OCI-LY3 (cell line): ENCODE measurements at regions not wholly inside any gene's neighbourhood (a gene's known extent, or its start where the extent isn't known, plus 50 kb on each side); places are given as distances from the start of the nearest gene placed in this dataset.

Source experiments
- H2AFZ ChIP-seq: fragments of 200-600, 300-600 bp; shearing (Covaris generic); 2 replicates; pipeline ENCODE4 v1.6.0; 2014; ENCODE audit warnings: antibody characterized with exemption, low read depth, low read length
- H3K27ac ChIP-seq: fragments of 200-600, 300-600 bp; sonication (generic); 2 replicates; pipeline ENCODE4 v1.5.1; 2014; ENCODE audit warnings: mild to moderate bottlenecking, low read length, moderate library complexity, mixed read lengths
- H3K27me3 ChIP-seq: fragments of 200-600, 300-600 bp; sonication (generic); 2 replicates; pipeline ENCODE4 v1.6.1; 2014; ENCODE audit warnings: low read depth, low read length, mixed read lengths
- H3K36me3 ChIP-seq: fragments of 200-600, 300-600 bp; sonication (generic); replicated peaks from 2 replicates; pipeline ENCODE3; 2014; ENCODE audit warnings: low read depth, low read length, mixed read lengths
- H3K4me1 ChIP-seq: fragments of 300-600, 200-600 bp; sonication (generic); 2 replicates; pipeline ENCODE4 v1.6.1; 2014; ENCODE audit warnings: low read length, mixed read lengths
- H3K4me2 ChIP-seq: fragments of 200-600, 300-600 bp; sonication (generic); 2 replicates; pipeline ENCODE4 v1.6.1; 2014; ENCODE audit warnings: low read length, mixed read lengths
- H3K4me3 ChIP-seq: fragments of 300-600, 200-600 bp; sonication (generic); 2 replicates; pipeline ENCODE4 v1.5.1; 2014; ENCODE audit warnings: antibody characterized with exemption, mild to moderate bottlenecking, low read length, moderate library complexity
- H3K79me2 ChIP-seq: fragments of 300-600, 200-600 bp; shearing (Covaris generic); 2 replicates; pipeline ENCODE4 v1.6.1; 2014; ENCODE audit warnings: mild to moderate bottlenecking, low read length, mixed read lengths
- H3K9ac ChIP-seq: fragments of 300-600, 200-600 bp; shearing (Covaris generic); 2 replicates; pipeline ENCODE4 v1.6.0; 2014; ENCODE audit warnings: mild to moderate bottlenecking, low read length, moderate library complexity
- H3K9me3 ChIP-seq: fragments of 200-600, 300-600 bp; shearing (Covaris generic); 2 replicates; pipeline ENCODE4 v1.6.1; 2014; ENCODE audit warnings: low read length, mixed read lengths; ENCODE audit not compliant: insufficient read depth
- H4K20me1 ChIP-seq: fragments of 200-600, 300-600 bp; sonication (generic); 2 replicates; pipeline ENCODE4 v1.6.1; 2016; ENCODE audit warnings: low read length, mixed read lengths; ENCODE audit not compliant: insufficient read depth
- EZH2phosphoT487 ChIP-seq: fragments of 200-600 bp; shearing (Covaris generic); IDR thresholded peaks from 2 replicates; pipeline ENCODE4 v1.6.1; 2018; ENCODE audit warnings: antibody characterized with exemption, mixed run types, low read depth
- TF ChIP-seq, protein P1 (sequence below): fragments of 200-600, 300-600 bp; sonication (generic); IDR thresholded peaks from 2 replicates; pipeline ENCODE4 v1.5.1; 2014; ENCODE audit warnings: antibody characterized with exemption, low read length, low read depth

DNA sequence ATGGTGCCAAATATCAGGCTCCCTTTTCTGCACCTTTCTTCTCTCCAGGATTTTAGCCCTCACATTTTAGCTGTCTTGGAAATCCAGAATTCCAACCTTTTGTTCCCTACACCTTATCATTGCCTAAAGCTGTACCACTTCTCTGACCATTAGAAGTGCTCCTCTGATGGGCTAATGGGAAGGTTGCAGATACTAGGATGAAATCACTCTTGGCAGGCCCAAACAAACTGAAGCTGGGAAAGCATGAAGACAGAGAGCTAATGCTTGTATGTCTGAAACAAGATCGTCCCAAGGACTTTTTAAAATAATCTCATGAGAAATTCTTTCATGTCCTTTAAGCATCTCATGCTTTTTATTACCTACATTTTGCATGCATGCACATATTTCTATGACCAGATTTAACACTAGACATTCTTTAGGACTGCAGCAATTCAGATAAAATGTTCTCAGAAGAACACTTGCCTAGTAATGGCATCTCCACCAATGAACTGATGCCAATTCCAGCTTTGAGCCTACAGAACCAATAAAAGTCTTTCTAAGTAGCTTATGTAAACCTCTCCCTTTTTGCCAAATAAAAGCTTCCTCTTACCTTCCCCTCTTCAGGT is 98.4 kb upstream of the OSR1 start:
- no peak for TF ChIP-seq EZH2phosphoT487
- TF ChIP-seq, protein P1, sequence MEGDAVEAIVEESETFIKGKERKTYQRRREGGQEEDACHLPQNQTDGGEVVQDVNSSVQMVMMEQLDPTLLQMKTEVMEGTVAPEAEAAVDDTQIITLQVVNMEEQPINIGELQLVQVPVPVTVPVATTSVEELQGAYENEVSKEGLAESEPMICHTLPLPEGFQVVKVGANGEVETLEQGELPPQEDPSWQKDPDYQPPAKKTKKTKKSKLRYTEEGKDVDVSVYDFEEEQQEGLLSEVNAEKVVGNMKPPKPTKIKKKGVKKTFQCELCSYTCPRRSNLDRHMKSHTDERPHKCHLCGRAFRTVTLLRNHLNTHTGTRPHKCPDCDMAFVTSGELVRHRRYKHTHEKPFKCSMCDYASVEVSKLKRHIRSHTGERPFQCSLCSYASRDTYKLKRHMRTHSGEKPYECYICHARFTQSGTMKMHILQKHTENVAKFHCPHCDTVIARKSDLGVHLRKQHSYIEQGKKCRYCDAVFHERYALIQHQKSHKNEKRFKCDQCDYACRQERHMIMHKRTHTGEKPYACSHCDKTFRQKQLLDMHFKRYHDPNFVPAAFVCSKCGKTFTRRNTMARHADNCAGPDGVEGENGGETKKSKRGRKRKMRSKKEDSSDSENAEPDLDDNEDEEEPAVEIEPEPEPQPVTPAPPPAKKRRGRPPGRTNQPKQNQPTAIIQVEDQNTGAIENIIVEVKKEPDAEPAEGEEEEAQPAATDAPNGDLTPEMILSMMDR: no peak
- H3K27me3 ChIP-seq: no peaks in the 10 kb centered on the region
- no peaks in the 10 kb centered on the region for H3K4me1 ChIP-seq
- no peak overlapping the region for H3K4me3 ChIP-seq
- H3K4me2 ChIP-seq: no peak overlapping the region
- H3K9me3 ChIP-seq: 0 out of 2 replicates have a peak, but pooled peaks cover 6% of the 10 kb centered on the region
- no peak overlapping the region for H3K27ac ChIP-seq
- H3K36me3 ChIP-seq: no peaks in the 10 kb centered on the region
- H2AFZ ChIP-seq: no peak overlapping the region
- no peak overlapping the region for H3K9ac ChIP-seq
- no peaks in the 10 kb centered on the region for H3K79me2 ChIP-seq
- H4K20me1 ChIP-seq: no peaks in the 10 kb centered on the region

DNA sequence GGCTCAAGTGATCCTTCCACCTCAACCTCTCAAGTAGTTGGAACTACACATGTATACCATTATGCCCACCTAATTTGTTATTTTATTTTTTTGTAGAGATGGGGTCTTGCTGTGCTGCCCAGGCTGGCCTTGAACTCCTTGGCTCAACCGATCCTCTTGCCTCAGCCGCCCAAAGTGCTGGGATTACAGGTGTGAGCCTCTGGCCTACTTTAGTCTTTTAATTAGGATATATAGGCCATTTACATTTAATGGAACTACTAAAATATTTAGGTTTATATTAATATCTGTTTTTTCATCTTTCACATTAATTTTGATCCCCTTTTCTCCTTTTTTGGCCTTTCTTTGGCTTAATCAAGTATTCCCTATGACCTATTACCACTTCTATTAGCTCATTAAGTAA is 95.7 kb upstream of the OSR1 start:
- Histone ChIP-seq H3K9ac (no peak overlapping the region), H3K27me3 (no peaks in the 10 kb centered on the region; the same call in 1 of the 2 replicates), H3K4me1 (no peaks in the 10 kb centered on the region), H3K36me3 (no peaks in the 10 kb centered on the region), H3K9me3 (0 out of 2 replicates have a peak, but pooled peaks cover 6% of the 10 kb centered on the region), H4K20me1 (no peaks in the 10 kb centered on the region), H3K4me3 (no peak overlapping the region), H2AFZ (no peak overlapping the region), H3K27ac (no peak overlapping the region), H3K79me2 (no peaks in the 10 kb centered on the region), H3K4me2 (no peak overlapping the region)
- TF ChIP-seq EZH2phosphoT487: no peak
- TF ChIP-seq, protein P1: no peak

DNA sequence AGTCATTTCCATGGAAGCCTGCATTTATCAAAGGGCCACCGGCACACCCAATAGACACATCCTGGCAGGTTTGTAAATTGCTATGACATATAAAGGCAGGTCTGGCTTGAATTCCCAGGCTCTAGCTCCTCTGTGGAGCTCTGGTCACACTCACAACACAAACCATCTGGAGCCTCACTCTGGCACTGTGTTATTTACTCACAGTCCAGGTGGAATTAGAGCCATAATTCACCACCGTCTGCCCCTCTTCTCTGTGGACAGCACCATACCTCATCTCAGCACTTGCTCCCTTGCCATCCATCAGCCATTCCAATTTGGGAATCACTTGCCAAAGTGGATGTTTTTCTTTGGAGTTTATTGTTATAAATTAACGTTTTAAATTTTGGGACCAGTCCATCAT is 84.3 kb upstream of the OSR1 start:
- no peak overlapping the region for H3K9ac ChIP-seq
- no peaks in the 10 kb centered on the region for H3K36me3 ChIP-seq
- no peaks in the 10 kb centered on the region for H3K4me1 ChIP-seq
- H3K4me3 ChIP-seq: no peak overlapping the region
- H3K27me3 ChIP-seq: no peaks in the 10 kb centered on the region
- H4K20me1 ChIP-seq: no peaks in the 10 kb centered on the region
- no peaks in the 10 kb centered on the region for H3K79me2 ChIP-seq
- H3K4me2 ChIP-seq: no peak overlapping the region
- TF ChIP-seq, protein P1: no peak
- TF ChIP-seq EZH2phosphoT487: no peak
- H3K9me3 ChIP-seq: no peaks in the 10 kb centered on the region
- no peak overlapping the region for H3K27ac ChIP-seq
- H2AFZ ChIP-seq: no peak overlapping the region

DNA sequence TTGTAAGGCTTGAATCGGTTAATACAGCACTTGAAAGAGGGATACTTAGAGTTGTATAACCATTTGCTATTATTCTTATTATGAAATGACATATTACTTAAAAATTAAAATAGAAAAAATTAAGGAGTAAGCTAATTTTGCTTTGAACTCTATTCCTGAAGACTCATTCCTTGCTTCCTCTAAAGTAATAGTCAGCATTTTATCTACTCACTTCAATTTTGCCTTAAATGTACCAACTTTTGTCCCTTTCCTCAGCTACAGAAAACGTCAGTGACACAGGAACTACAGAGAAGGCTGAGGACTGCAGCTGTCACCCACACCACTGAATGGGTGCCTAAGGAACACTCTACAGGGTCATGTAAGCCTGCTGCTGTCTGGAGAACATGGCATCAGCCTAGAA is 80.7 kb upstream of the OSR1 start:
- TF ChIP-seq EZH2phosphoT487: no peak
- TF ChIP-seq, protein P1: no peak
- H3K9ac ChIP-seq: no peak overlapping the region
- no peak overlapping the region for H3K4me2 ChIP-seq
- H3K9me3 ChIP-seq: no peaks in the 10 kb centered on the region
- no peaks in the 10 kb centered on the region for H3K79me2 ChIP-seq
- no peak overlapping the region for H3K4me3 ChIP-seq
- H4K20me1 ChIP-seq: no peaks in the 10 kb centered on the region
- no peaks in the 10 kb centered on the region for H3K36me3 ChIP-seq
- no peaks in the 10 kb centered on the region for H3K4me1 ChIP-seq
- peaks cover 7% of the 10 kb centered on the region; the same call in 1 of the 2 replicates for H3K27me3 ChIP-seq
- no peak overlapping the region for H3K27ac ChIP-seq
- H2AFZ ChIP-seq: no peak overlapping the region
